CD14-positive monocyte (primary cell): ENCODE measurements at regions not wholly inside any gene's neighbourhood (a gene's known extent, or its start where the extent isn't known, plus 50 kb on each side); places are given as distances from the start of the nearest gene placed in this dataset.
A peak's percentile ranks its signal among the peaks of the same experiment; 100 is the strongest.

Experiments
- DNase-seq, 3 donors: peaks; one replicate each; pipeline ENCODE4 v3.0.0-alpha.2; 2011 to 2022
- H2AFZ ChIP-seq: 2 replicates; pipeline ENCODE4 v1.6.0; 2012; ENCODE audit warnings: mild to moderate bottlenecking, low read depth, low read length, inconsistent platforms; ENCODE audit not compliant: insufficient read depth, poor library complexity, severe bottlenecking
- H3K27ac ChIP-seq, 2 donors: 1 replicate in 1 of 2; 2 replicates in 1 of 2; pipeline ENCODE4 v1.5.1; 2012 to 2013; ENCODE audit warnings: low read length in 2 of 2, control low read depth in 1 of 2, inconsistent platforms in 1 of 2, low read depth in 1 of 2, mild to moderate bottlenecking in 1 of 2
- H3K27me3 ChIP-seq, 2 donors: one replicate each; pipeline versions ENCODE4 v1.6.0 to v1.6.1; 2011 to 2013; ENCODE audit warnings: low read length in 2 of 2; ENCODE audit not compliant: control insufficient read depth in 2 of 2, insufficient read depth in 2 of 2
- H3K36me3 ChIP-seq, 2 donors: replicated peaks in 1 of 2; 1 replicate in 1 of 2; 2 replicates in 1 of 2; pipeline versions ENCODE4 v1.5.1 to v1.6.1; 2012 to 2013; ENCODE audit warnings: low read length in 2 of 2, control low read depth in 1 of 2, inconsistent platforms in 1 of 2, mild to moderate bottlenecking in 1 of 2; ENCODE audit not compliant: insufficient read depth in 2 of 2, control insufficient read depth in 1 of 2
- H3K4me1 ChIP-seq, 2 donors: 1 replicate in 1 of 2; 2 replicates in 1 of 2; pipeline versions ENCODE4 v1.5.1 to v1.6.1; 2012 to 2013; ENCODE audit warnings: low read length in 2 of 2, control low read depth in 1 of 2, inconsistent platforms in 1 of 2, mild to moderate bottlenecking in 1 of 2, moderate library complexity in 1 of 2; ENCODE audit not compliant: insufficient read depth in 2 of 2, control insufficient read depth in 1 of 2
- H3K4me2 ChIP-seq: replicated peaks from 2 replicates; pipeline ENCODE3; 2012; ENCODE audit warnings: low read length, moderate library complexity, mild to moderate bottlenecking; ENCODE audit not compliant: poor library complexity, severe bottlenecking; ENCODE audit errors: extremely low read depth
- H3K4me3 ChIP-seq, 3 experiments: fragments of 200-600 bp in 1 of 3; sonication (generic) in 1 of 3; replicated peaks in 1 of 3; 1 replicate in 2 of 3; 2 replicates in 1 of 3; pipeline ENCODE4 v1.5.1; 2011 to 2013; ENCODE audit warnings: low read length in 3 of 3, mild to moderate bottlenecking in 3 of 3, control low read depth in 2 of 3, low read depth in 2 of 3, inconsistent platforms in 1 of 3, moderate library complexity in 1 of 3
- H3K79me2 ChIP-seq: 2 replicates; pipeline ENCODE4 v1.6.0; 2012; ENCODE audit warnings: mild to moderate bottlenecking, control low read depth, inconsistent platforms, low read length, moderate library complexity; ENCODE audit not compliant: insufficient read depth
- H3K9ac ChIP-seq: 2 replicates; pipeline ENCODE4 v1.6.0; 2017; ENCODE audit warnings: low read length, mild to moderate bottlenecking; ENCODE audit not compliant: insufficient read depth, poor library complexity, severe bottlenecking
- H3K9me3 ChIP-seq, 2 donors: replicated peaks in 1 of 2; 1 replicate in 1 of 2; 2 replicates in 1 of 2; pipeline versions ENCODE4 v1.5.1 to v1.6.1; 2012 to 2013; ENCODE audit warnings: low read length in 2 of 2, control low read depth in 1 of 2; ENCODE audit not compliant: control insufficient read depth in 1 of 2, insufficient read depth in 1 of 2
- H4K20me1 ChIP-seq: 2 replicates; pipeline ENCODE4 v1.6.0; 2012; ENCODE audit warnings: mild to moderate bottlenecking, low read length, control low read depth, moderate library complexity; ENCODE audit not compliant: insufficient read depth
- H3K27ac Mint-ChIP-seq, 7 donors: one replicate each; pipeline ENCODE4 v1.8.0; 2020; ENCODE audit warnings: mild to moderate bottlenecking in 7 of 7, mixed read lengths in 7 of 7, moderate library complexity in 6 of 7, inconsistent platforms in 2 of 7
- H3K27me3 Mint-ChIP-seq, 3 donors: one replicate each; pipeline ENCODE4 v1.8.0; 2021 to 2022; ENCODE audit warnings: low read depth in 3 of 3, mild to moderate bottlenecking in 3 of 3, mixed read lengths in 3 of 3, moderate library complexity in 3 of 3, inconsistent platforms in 1 of 3
- H3K36me3 Mint-ChIP-seq, 2 donors: one replicate each; pipeline ENCODE4 v1.8.0; 2020; ENCODE audit warnings: mixed read lengths in 2 of 2, inconsistent platforms in 1 of 2, mild to moderate bottlenecking in 1 of 2
- H3K4me1 Mint-ChIP-seq: one replicate; pipeline ENCODE4 v1.8.0; 2020; ENCODE audit warnings: mild to moderate bottlenecking, mixed read lengths
- H3K4me3 Mint-ChIP-seq, 2 donors: one replicate each; pipeline ENCODE4 v1.8.0; 2020; ENCODE audit warnings: mild to moderate bottlenecking in 2 of 2, mixed read lengths in 2 of 2, moderate library complexity in 1 of 2
- H3K9me3 Mint-ChIP-seq, 7 donors: one replicate each; pipeline ENCODE4 v1.8.0; 2020 to 2022; ENCODE audit warnings: mixed read lengths in 7 of 7, mild to moderate bottlenecking in 6 of 7, moderate library complexity in 6 of 7, inconsistent platforms in 2 of 7
- CTCF ChIP-seq: fragments of 200-600 bp; IDR thresholded peaks from one replicate; pipeline ENCODE4 v1.8.0; 2022; ENCODE audit warnings: antibody characterized with exemption, mild to moderate bottlenecking
- WGBS: methylation state at CpG from one replicate; pipeline ENCODE4 v1.1.5; 2013; ENCODE audit warnings: missing lambda C conversion rate; ENCODE audit not compliant: insufficient coverage; 5-methylcytosine and 5-hydroxymethylcytosine counted together
- intact Hi-C, 2 donors: fragments of 100-400 bp; cut with micrococcal nuclease; formaldehyde crosslinking; loops; one replicate each; pipeline versions ENCODE4 v1.15.0 to v1.15.1; 2023

DNA sequence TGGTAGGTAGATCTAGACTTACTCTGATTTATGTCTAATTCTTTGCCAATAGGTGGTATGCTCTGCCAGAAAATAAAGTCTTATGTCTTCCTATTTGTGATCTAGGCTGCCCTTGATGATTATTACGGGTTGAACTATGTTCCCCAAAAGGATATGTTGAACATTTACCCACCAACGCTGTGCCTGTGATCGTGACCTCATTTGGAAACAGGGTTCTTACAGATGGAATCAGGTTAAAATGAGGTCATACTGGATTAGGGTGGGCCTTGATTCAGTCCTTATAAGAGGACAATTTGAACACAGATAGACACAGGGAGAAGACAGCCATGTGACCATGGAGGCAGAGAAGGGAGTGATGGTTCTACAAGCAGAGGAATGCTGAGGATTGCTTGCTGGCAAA lies 95.1 kb upstream of the BCAR3 start:
- H3K27me3 Mint-ChIP-seq: peaks cover 0 to 7% (median 3%) of the 10 kb centered on the region in 3 donors
- H3K4me3 ChIP-seq: no peak overlapping the region
- intact Hi-C loops: no loop called here
- H3K9ac ChIP-seq: no peak overlapping the region
- no peak overlapping the region for H3K4me3 Mint-ChIP-seq
- no peaks in the 10 kb centered on the region for H3K4me1 ChIP-seq
- WGBS: 100% methylated on average over 1 of the region's 3 CpGs
- DNase-seq: no peak
- no peaks in the 10 kb centered on the region for H3K36me3 Mint-ChIP-seq
- H3K4me2 ChIP-seq: no peak overlapping the region
- H3K9me3 ChIP-seq: no peaks in the 10 kb centered on the region
- no peak overlapping the region for H2AFZ ChIP-seq
- H3K9me3 Mint-ChIP-seq: peaks cover 0 to 3% (median 0%) of the 10 kb centered on the region in 7 donors
- H3K4me1 Mint-ChIP-seq: no peaks in the 10 kb centered on the region
- H3K27ac Mint-ChIP-seq: peak overlapping the region in 1 of 7 donors; percentile 79
- no peak for TF ChIP-seq CTCF
- H3K79me2 ChIP-seq: no peaks in the 10 kb centered on the region
- no peaks in the 10 kb centered on the region for H3K27me3 ChIP-seq
- no peaks in the 10 kb centered on the region for H4K20me1 ChIP-seq
- no peak overlapping the region for H3K27ac ChIP-seq
- H3K36me3 ChIP-seq: no peaks in the 10 kb centered on the region

GRCh38 chr1:93775224-93775623 lies 93.6 kb upstream of the BCAR3 start:
- no peaks in the 10 kb centered on the region for H3K36me3 Mint-ChIP-seq
- H3K27me3 Mint-ChIP-seq: peaks cover 0 to 7% (median 7%) of the 10 kb centered on the region in 3 donors
- 100% methylated on average over 1 of the region's 6 CpGs for WGBS
- H3K4me3 Mint-ChIP-seq: no peak overlapping the region
- H3K4me1 Mint-ChIP-seq: no peaks in the 10 kb centered on the region
- no peak for DNase-seq
- H3K27me3 ChIP-seq: no peaks in the 10 kb centered on the region
- no peak overlapping the region for H2AFZ ChIP-seq
- no peaks in the 10 kb centered on the region for H3K79me2 ChIP-seq
- H3K4me1 ChIP-seq: no peaks in the 10 kb centered on the region
- H3K9me3 ChIP-seq: no peaks in the 10 kb centered on the region
- H3K4me3 ChIP-seq: no peak overlapping the region
- peaks cover 0 to 3% (median 0%) of the 10 kb centered on the region in 7 donors for H3K9me3 Mint-ChIP-seq
- no peak overlapping the region for H3K4me2 ChIP-seq
- H3K27ac ChIP-seq: no peak overlapping the region
- H3K9ac ChIP-seq: no peak overlapping the region
- H4K20me1 ChIP-seq: no peaks in the 10 kb centered on the region
- TF ChIP-seq CTCF: no peak
- intact Hi-C loops: no loop called here
- H3K36me3 ChIP-seq: no peaks in the 10 kb centered on the region
- H3K27ac Mint-ChIP-seq: no peak overlapping the region
